Breast epithelium (tissue), 3 donors: ENCODE measurements at regions not wholly inside any gene's neighbourhood (a gene's known extent, or its start where the extent isn't known, plus 50 kb on each side); places are given as distances from the start of the nearest gene placed in this dataset.

Source experiments
- POLR2A ChIP-seq: fragments of 450-650 bp; IDR thresholded peaks from one replicate; pipeline ENCODE4 v1.6.1; 2016; ENCODE audit warnings: antibody characterized with exemption, mild to moderate bottlenecking, moderate library complexity
- POLR2AphosphoS5 ChIP-seq, 3 donors: sonication (generic); formaldehyde crosslinking; IDR thresholded peaks; one replicate each; pipeline ENCODE4 v1.6.1; 2017; ENCODE audit warnings: antibody characterized with exemption in 3 of 3
- TF ChIP-seq, protein P1 (sequence below), 3 donors: fragments of 450-650 bp; IDR thresholded peaks; one replicate each; pipeline ENCODE4 v1.5.1; 2016 to 2017; ENCODE audit warnings: antibody characterized with exemption in 3 of 3, mild to moderate bottlenecking in 3 of 3, moderate library complexity in 3 of 3

- TF ChIP-seq, protein P1, sequence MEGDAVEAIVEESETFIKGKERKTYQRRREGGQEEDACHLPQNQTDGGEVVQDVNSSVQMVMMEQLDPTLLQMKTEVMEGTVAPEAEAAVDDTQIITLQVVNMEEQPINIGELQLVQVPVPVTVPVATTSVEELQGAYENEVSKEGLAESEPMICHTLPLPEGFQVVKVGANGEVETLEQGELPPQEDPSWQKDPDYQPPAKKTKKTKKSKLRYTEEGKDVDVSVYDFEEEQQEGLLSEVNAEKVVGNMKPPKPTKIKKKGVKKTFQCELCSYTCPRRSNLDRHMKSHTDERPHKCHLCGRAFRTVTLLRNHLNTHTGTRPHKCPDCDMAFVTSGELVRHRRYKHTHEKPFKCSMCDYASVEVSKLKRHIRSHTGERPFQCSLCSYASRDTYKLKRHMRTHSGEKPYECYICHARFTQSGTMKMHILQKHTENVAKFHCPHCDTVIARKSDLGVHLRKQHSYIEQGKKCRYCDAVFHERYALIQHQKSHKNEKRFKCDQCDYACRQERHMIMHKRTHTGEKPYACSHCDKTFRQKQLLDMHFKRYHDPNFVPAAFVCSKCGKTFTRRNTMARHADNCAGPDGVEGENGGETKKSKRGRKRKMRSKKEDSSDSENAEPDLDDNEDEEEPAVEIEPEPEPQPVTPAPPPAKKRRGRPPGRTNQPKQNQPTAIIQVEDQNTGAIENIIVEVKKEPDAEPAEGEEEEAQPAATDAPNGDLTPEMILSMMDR (IDR thresholded peaks at IDR 0.05) = no peak
- TF ChIP-seq POLR2A = no peak
- TF ChIP-seq POLR2AphosphoS5 (IDR thresholded peaks at IDR 0.05) = no peak
Observed at GRCh38 chr2:22991844-22992243, 393.1 kb upstream of the KLHL29 start.
